Brain microvascular endothelial cell (primary cell): ENCODE measurements at regions not wholly inside any gene's neighbourhood (a gene's known extent, or its start where the extent isn't known, plus 50 kb on each side); places are given as distances from the start of the nearest gene placed in this dataset.

Source experiments
- DNase-seq: peaks from one replicate; pipeline ENCODE4 v3.0.0-alpha.2; 2020
- H3K27ac ChIP-seq: fragments of 250-450 bp; sonication (Bioruptor Pico); 2 replicates; pipeline ENCODE4 v1.5.1; 2020; ENCODE audit warnings: mild to moderate bottlenecking, moderate library complexity
- H3K27me3 ChIP-seq: fragments of 250-450 bp; sonication (Bioruptor Pico); replicated peaks from 2 replicates; pipeline ENCODE4 v1.5.1; 2020; ENCODE audit warnings: mild to moderate bottlenecking
- H3K36me3 ChIP-seq: fragments of 250-450 bp; sonication (Bioruptor Pico); replicated peaks from 2 replicates; pipeline ENCODE4 v1.5.1; 2020; ENCODE audit warnings: mild to moderate bottlenecking
- H3K4me3 ChIP-seq: 2 replicates; pipeline ENCODE4 v1.5.1; 2011; ENCODE audit warnings: low read depth, mild to moderate bottlenecking, control low read depth, low read length, moderate library complexity
- CTCF ChIP-seq: IDR thresholded peaks from 2 replicates; pipeline ENCODE4 v1.5.1; 2011; ENCODE audit warnings: low read depth, mild to moderate bottlenecking, moderate library complexity, low read length, control low read depth, inconsistent platforms; ENCODE audit errors: missing control alignments
- in situ Hi-C: cut with HindIII; loops from 2 replicates; pipeline ENCODE4 v1.10.0; 2017; ENCODE audit warnings: low sequenced_read_pairs, low pct_ligation_motif_present

- no peak overlapping the region for H3K4me3 ChIP-seq
- in situ Hi-C loops, result no loop called here
- DNase-seq, result no peak
- no peak overlapping the region for H3K27ac ChIP-seq
- no peaks in the 10 kb centered on the region for H3K36me3 ChIP-seq
- H3K27me3 ChIP-seq, result no peaks in the 10 kb centered on the region
- TF ChIP-seq CTCF, result no peak
Measured at GRCh38 chr2:236805800-236806531, 236.3 kb downstream of the ACKR3 start.

DNA sequence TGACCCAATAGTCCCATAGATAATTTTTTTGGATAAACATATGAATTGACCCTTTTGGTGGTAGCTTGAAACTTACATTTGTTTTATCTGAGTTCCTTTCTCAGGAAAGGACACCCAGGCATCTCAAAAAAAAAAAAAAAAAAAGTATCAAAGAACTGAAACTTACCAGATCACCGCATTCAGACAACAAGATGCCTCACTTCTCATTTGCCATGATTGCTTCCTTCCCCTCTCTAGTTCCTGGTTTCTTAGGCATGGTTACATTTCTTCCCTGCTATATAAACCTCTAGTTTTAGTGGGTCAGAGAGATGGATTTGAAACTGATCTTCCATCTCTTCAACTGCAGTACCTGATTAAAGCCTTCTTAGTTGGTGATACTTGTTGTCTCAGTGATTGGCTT is 240.1 kb downstream of the ACKR3 start:
- in situ Hi-C loops, result no loop called here
- no peak for DNase-seq
- H3K27ac ChIP-seq, result no peak overlapping the region
- H3K27me3 ChIP-seq, result no peaks in the 10 kb centered on the region
- TF ChIP-seq CTCF, result no peak
- no peak overlapping the region for H3K4me3 ChIP-seq
- no peaks in the 10 kb centered on the region for H3K36me3 ChIP-seq

DNA sequence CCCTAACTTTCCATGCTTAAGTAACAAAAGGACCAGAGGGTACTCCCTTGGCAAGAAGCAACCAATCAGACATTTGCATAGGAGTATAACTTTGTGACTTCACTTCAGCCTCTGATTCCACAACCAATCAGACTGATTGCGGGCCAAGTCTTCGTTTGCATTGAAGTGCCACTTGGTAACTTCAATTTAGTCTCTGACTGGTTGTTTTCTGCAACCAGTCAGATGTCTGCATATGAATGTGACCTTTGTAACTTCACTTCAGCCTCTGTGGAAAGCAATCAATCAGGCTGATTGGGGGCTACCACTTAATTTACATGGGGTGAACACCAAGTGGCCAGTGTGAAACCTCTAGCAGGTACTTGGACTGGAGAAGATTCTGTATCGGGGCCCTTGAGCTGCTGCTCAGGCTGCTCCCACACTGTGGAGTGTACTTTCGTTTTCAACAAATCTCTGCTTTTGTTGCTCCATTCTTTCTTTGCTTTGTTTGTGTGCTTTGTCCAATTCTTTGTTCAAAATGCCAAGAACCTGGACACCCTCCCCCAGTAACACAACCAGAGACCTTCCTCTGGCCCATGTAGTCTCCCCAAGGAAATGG is 241.5 kb downstream of the ACKR3 start:
- H3K27me3 ChIP-seq, result no peaks in the 10 kb centered on the region
- H3K4me3 ChIP-seq, result no peak overlapping the region
- H3K36me3 ChIP-seq, result no peaks in the 10 kb centered on the region
- in situ Hi-C loops, result no loop called here
- DNase-seq, result no peak
- no peak for TF ChIP-seq CTCF
- H3K27ac ChIP-seq, result no peak overlapping the region

DNA sequence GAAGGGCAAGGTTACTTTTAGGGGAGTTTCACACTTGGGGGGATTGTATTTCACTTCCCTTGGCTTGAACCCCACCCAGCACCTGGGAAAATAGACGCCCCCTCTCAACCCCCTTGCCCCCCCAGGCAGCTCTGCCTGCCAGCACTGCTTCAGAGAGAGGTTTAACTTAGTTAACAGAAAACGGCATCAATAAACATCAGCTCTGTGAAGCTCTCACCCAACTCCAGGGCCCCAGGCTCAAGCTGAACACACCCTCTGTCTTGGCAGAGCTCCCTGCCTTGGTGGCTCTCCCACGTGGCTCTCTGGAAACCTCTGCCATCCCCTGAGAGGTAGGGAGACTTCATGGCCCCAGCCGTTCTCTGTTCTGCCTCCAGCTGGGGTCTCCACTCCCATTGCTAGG is 244.1 kb downstream of the ACKR3 start:
- H3K4me3 ChIP-seq, result no peak overlapping the region
- no peak overlapping the region for H3K27ac ChIP-seq
- no peak for DNase-seq
- no peaks in the 10 kb centered on the region for H3K27me3 ChIP-seq
- no peak for TF ChIP-seq CTCF
- H3K36me3 ChIP-seq, result no peaks in the 10 kb centered on the region
- in situ Hi-C loops, result no loop called here

GRCh38 chr2:236814593-236814992 is 245.0 kb downstream of the ACKR3 start:
- in situ Hi-C loops, result no loop called here
- DNase-seq, result no peak
- Histone ChIP-seq H3K36me3 (no peaks in the 10 kb centered on the region), H3K27me3 (no peaks in the 10 kb centered on the region), H3K4me3 (no peak overlapping the region), H3K27ac (no peak overlapping the region)
- no peak for TF ChIP-seq CTCF

- no peak for DNase-seq
- Histone ChIP-seq H3K4me3 (no peak overlapping the region), H3K36me3 (no peaks in the 10 kb centered on the region), H3K27ac (no peak overlapping the region), H3K27me3 (no peaks in the 10 kb centered on the region)
- in situ Hi-C loops, result no loop called here
- TF ChIP-seq CTCF, result no peak
Measured at GRCh38 chr2:236815746-236816145, 246.1 kb downstream of the ACKR3 start.
